PC-9 (cell line): ENCODE measurements at regions not wholly inside any gene's neighbourhood (a gene's known extent, or its start where the extent isn't known, plus 50 kb on each side); places are given as distances from the start of the nearest gene placed in this dataset.

Experiments used
- BruUV-seq: library from RNA; stranded (reverse); fragments of 400-500 nt; replicated peaks from 2 replicates; lab custom pipeline; 2021; lab: Mats Ljungman, UMichigan
- CTCF ChIA-PET: fragments of 300-600 bp; sonication (Branson Sonifier 250); formaldehyde crosslinking; loops from one replicate; lab custom pipeline; 2022; ENCODE audit warnings: antibody characterized with exemption; lab: Charles Lee
- POLR2A ChIA-PET: fragments of 300-600 bp; sonication (Branson Sonifier 250); formaldehyde crosslinking; loops from one replicate; lab custom pipeline; 2022; ENCODE audit warnings: antibody characterized with exemption; ENCODE audit not compliant: unreplicated experiment; lab: Charles Lee
- DNase-seq, 2 experiments: peaks; one replicate each; pipeline versions ENCODE4 v3.0.0 to v3.0.0-alpha.2; 2015 to 2022; ENCODE audit warnings: mixed read lengths in 1 of 2
- H2AFZ ChIP-seq: fragments of 200-600 bp; sonication (generic); 2 replicates; pipeline ENCODE4 v1.8.1; 2017; ENCODE audit warnings: antibody characterized with exemption
- H3F3A ChIP-seq: fragments of 200-600 bp; sonication (generic); 2 replicates; pipeline ENCODE4 v1.8.1; 2017; ENCODE audit warnings: antibody characterized with exemption, mild to moderate bottlenecking, low read depth; ENCODE audit not compliant: insufficient read depth
- H3K27ac ChIP-seq: fragments of 200-600 bp; sonication (generic); 2 replicates; pipeline ENCODE4 v1.6.1; 2016; ENCODE audit warnings: mixed run types
- H3K27me3 ChIP-seq: fragments of 200-600 bp; sonication (generic); 2 replicates; pipeline ENCODE4 v1.6.1; 2016; ENCODE audit warnings: low read depth, mixed run types; ENCODE audit not compliant: insufficient read depth
- H3K36me3 ChIP-seq: fragments of 200-600 bp; sonication (generic); 2 replicates; pipeline ENCODE4 v1.6.1; 2016; ENCODE audit warnings: low read depth, mixed run types
- H3K4me1 ChIP-seq: fragments of 200-600 bp; sonication (generic); replicated peaks from 2 replicates; pipeline ENCODE4 v1.6.1; 2016; ENCODE audit warnings: mixed run types; ENCODE audit not compliant: insufficient read depth
- H3K4me2 ChIP-seq: fragments of 200-600 bp; sonication (generic); 2 replicates; pipeline ENCODE4 v1.6.1; 2017; ENCODE audit warnings: mixed run types
- H3K4me3 ChIP-seq: fragments of 200-600 bp; sonication (generic); 2 replicates; pipeline ENCODE4 v1.6.1; 2016; ENCODE audit warnings: mixed run types
- H3K79me2 ChIP-seq: fragments of 200-600 bp; sonication (generic); 2 replicates; pipeline ENCODE4 v1.6.1; 2017; ENCODE audit warnings: low read depth, mixed run types
- H3K9me2 ChIP-seq: fragments of 200-600 bp; sonication (generic); 2 replicates; pipeline ENCODE4 v1.8.1; 2017; ENCODE audit warnings: mild to moderate bottlenecking; ENCODE audit not compliant: insufficient read depth
- H3K9me3 ChIP-seq: fragments of 200-600 bp; sonication (generic); 2 replicates; pipeline ENCODE4 v1.8.1; 2016; ENCODE audit warnings: low read depth; ENCODE audit not compliant: insufficient read depth
- H4K20me1 ChIP-seq: fragments of 200-600 bp; sonication (generic); 2 replicates; pipeline ENCODE4 v1.8.1; 2017; ENCODE audit not compliant: insufficient read depth
- EZH2 ChIP-seq: fragments of 200-600 bp; sonication (generic); IDR thresholded peaks from 2 replicates; pipeline ENCODE4 v1.8.0; 2017; ENCODE audit warnings: antibody characterized with exemption, low read depth
- intact Hi-C: fragments of 100-400 bp; cut with micrococcal nuclease; formaldehyde crosslinking; loops from one replicate; pipeline ENCODE4 v1.10.0; 2022; ENCODE audit not compliant: unreplicated experiment
- TF ChIP-seq, protein P1 (sequence below): fragments of 200-600 bp; sonication (generic); conservative IDR thresholded peaks from 2 replicates; pipeline ENCODE4 v1.6.1; 2017; ENCODE audit warnings: mixed run types, antibody characterized with exemption, mild to moderate bottlenecking, moderate library complexity

DNA sequence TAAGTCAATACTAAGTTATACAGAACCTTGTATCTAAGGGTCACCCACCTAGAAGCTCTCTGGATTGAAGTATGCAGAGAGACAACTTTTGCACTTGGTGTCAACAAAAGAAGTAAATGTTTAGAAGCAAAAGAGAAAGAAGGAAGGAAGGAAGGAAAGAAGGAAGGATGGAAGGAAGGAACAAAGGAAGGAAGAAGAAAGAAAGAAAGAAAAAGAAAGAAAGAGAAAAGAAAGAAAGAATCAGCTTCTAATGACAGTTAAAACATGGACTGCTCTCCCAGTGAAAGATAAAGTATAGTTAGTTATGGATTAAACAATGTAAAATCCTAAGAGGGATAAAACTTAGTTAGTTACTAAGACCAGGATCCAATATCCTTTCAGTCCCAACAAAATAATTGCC, 613.8 kb upstream of the NR2F2 start:
- no peaks in the 10 kb centered on the region for H3K79me2 ChIP-seq
- H3K4me2 ChIP-seq = no peak overlapping the region
- TF ChIP-seq, protein P1, sequence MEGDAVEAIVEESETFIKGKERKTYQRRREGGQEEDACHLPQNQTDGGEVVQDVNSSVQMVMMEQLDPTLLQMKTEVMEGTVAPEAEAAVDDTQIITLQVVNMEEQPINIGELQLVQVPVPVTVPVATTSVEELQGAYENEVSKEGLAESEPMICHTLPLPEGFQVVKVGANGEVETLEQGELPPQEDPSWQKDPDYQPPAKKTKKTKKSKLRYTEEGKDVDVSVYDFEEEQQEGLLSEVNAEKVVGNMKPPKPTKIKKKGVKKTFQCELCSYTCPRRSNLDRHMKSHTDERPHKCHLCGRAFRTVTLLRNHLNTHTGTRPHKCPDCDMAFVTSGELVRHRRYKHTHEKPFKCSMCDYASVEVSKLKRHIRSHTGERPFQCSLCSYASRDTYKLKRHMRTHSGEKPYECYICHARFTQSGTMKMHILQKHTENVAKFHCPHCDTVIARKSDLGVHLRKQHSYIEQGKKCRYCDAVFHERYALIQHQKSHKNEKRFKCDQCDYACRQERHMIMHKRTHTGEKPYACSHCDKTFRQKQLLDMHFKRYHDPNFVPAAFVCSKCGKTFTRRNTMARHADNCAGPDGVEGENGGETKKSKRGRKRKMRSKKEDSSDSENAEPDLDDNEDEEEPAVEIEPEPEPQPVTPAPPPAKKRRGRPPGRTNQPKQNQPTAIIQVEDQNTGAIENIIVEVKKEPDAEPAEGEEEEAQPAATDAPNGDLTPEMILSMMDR = no peak
- no peak for TF ChIP-seq EZH2
- no peak for DNase-seq
- H3K4me1 ChIP-seq = no peaks in the 10 kb centered on the region
- H2AFZ ChIP-seq = no peak overlapping the region
- intact Hi-C loops = loop anchor here (10.0 kb wide), 1 partner anchor 48 kb away; no protein-coding TSS in a partner anchor
- POLR2A ChIA-PET = no interaction called here
- no peaks in the 10 kb centered on the region for H3F3A ChIP-seq
- BruUV-seq = no TSS peak
- no peaks in the 10 kb centered on the region for H3K36me3 ChIP-seq
- CTCF ChIA-PET = interaction anchor here (0.5 kb wide), 1 partner anchor 1518 kb away, joined by 5 read pairs; no protein-coding TSS in a partner anchor
- H3K9me3 ChIP-seq = no peaks in the 10 kb centered on the region; the same call in 1 of the 2 replicates
- no peaks in the 10 kb centered on the region for H3K27me3 ChIP-seq
- H3K27ac ChIP-seq = no peak overlapping the region
- H3K9me2 ChIP-seq = no peaks in the 10 kb centered on the region
- H3K4me3 ChIP-seq = no peak overlapping the region
- H4K20me1 ChIP-seq = no peaks in the 10 kb centered on the region

DNA sequence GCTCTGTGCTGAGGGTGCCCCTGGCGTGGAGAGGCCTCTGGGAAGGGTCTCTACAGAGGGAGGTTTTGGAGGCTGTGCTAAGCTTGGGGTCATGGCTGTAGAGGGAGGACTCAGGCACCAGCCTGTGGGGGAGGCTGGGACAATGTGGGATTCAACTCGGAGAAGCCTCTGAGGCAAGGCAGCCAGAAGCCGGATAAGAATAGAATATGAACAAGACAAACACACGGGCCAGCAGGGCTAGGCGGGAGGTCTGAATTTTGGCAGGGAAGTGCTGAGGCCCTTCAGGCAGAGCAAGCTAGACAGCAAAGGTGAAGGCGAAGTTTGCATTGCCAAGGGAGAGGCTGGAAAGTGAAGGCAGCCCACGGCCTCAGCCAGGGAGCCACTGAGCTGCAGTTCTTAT, 612.1 kb upstream of the NR2F2 start:
- H3K27me3 ChIP-seq = no peaks in the 10 kb centered on the region
- TF ChIP-seq, protein P1 = no peak
- no peak for TF ChIP-seq EZH2
- H3K4me3 ChIP-seq = no peak overlapping the region
- no peaks in the 10 kb centered on the region for H3K36me3 ChIP-seq
- H3K4me2 ChIP-seq = no peak overlapping the region
- no peaks in the 10 kb centered on the region for H4K20me1 ChIP-seq
- no peaks in the 10 kb centered on the region; the same call in 1 of the 2 replicates for H3K9me3 ChIP-seq
- ChIA-PET CTCF (no interaction called here), POLR2A (no interaction called here)
- no peaks in the 10 kb centered on the region for H3F3A ChIP-seq
- no peaks in the 10 kb centered on the region for H3K9me2 ChIP-seq
- no peak overlapping the region for H3K27ac ChIP-seq
- intact Hi-C loops = loop anchor here (10.0 kb wide), 1 partner anchor 46 kb away; no protein-coding TSS in a partner anchor
- no TSS peak for BruUV-seq
- H2AFZ ChIP-seq = no peak overlapping the region
- H3K4me1 ChIP-seq = no peaks in the 10 kb centered on the region
- no peaks in the 10 kb centered on the region for H3K79me2 ChIP-seq
- DNase-seq = no peak

DNA sequence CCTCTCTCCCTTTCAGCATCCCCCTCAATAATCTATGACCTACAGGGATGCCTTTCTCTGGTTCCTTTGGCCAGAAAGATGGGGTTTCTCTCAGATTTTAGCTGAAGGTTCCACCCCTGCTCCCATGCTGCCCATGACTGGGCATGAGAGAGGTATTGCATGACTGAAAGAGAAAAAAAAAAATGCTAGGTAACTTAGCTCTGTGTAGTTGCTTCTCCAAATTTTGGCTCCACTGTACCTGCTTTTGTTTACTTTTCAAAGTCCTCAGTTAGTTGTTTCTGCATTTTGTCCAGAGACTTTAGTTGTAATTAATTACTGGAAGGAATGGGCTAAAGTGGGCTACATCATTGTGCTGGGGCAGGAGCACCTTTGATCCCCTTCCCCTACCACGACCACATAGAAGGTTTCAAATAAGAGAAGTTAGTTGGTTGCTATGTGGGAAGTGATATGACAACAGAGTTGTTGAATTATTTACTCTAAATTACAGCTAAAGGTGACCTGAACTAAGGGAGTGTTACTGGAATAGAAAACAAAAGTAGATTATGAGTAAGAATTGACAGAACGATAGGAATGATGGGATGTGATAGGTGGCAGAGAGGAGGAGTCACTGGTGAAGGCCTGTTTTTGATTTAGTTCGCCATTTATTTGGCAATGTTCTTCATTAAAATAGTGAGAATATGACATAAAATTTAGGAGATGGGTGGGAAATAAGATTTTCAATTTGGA, 605.4 kb upstream of the NR2F2 start:
- CTCF ChIA-PET = no interaction called here
- H3F3A ChIP-seq = no peaks in the 10 kb centered on the region
- H3K36me3 ChIP-seq = no peaks in the 10 kb centered on the region; the same call in 1 of the 2 replicates
- H3K27me3 ChIP-seq = no peaks in the 10 kb centered on the region
- DNase-seq = no peak
- no TSS peak for BruUV-seq
- POLR2A ChIA-PET = no interaction called here
- intact Hi-C loops = no loop called here
- H3K4me1 ChIP-seq = no peaks in the 10 kb centered on the region
- H4K20me1 ChIP-seq = no peaks in the 10 kb centered on the region
- no peak overlapping the region for H3K4me2 ChIP-seq
- no peak overlapping the region for H3K27ac ChIP-seq
- no peak overlapping the region for H2AFZ ChIP-seq
- TF ChIP-seq, protein P1 = no peak
- no peak for TF ChIP-seq EZH2
- H3K4me3 ChIP-seq = no peak overlapping the region
- no peaks in the 10 kb centered on the region for H3K9me3 ChIP-seq
- no peaks in the 10 kb centered on the region for H3K9me2 ChIP-seq
- no peaks in the 10 kb centered on the region for H3K79me2 ChIP-seq
